Left renal pelvis (tissue), 4 donors: ENCODE measurements at regions not wholly inside any gene's neighbourhood (a gene's known extent, or its start where the extent isn't known, plus 50 kb on each side); places are given as distances from the start of the nearest gene placed in this dataset.
"Not testable (repeated sequence)": the region's sequence is repeated elsewhere in the genome, so short reads cannot be mapped to it uniquely, and the experiment has no call there.

Experiments
- DNase-seq, 4 donors: peaks; one replicate each; pipeline ENCODE4 v3.0.0-alpha.2; 2013; ENCODE audit warnings: low read depth in 4 of 4, low spot score in 3 of 4

- DNase-seq, result peak in 2 of 4 donors; percentile 8 to 25
Observed at GRCh38 chr4:132642016-132642817, 506.9 kb upstream of the PCDH10 start.

- DNase-seq, result no peak
Observed at GRCh38 chr4:132646186-132646585, 502.9 kb upstream of the PCDH10 start.

- no peak for DNase-seq
Observed at GRCh38 chr4:132651196-132651595, 497.9 kb upstream of the PCDH10 start.

GRCh38 chr4:132660181-132660580 is 488.9 kb upstream of the PCDH10 start:
- no peak for DNase-seq

- DNase-seq, result no peak
Observed at GRCh38 chr4:132662456-132662855, 486.6 kb upstream of the PCDH10 start.

- no peak for DNase-seq
Observed at GRCh38 chr4:132669786-132670185, 479.3 kb upstream of the PCDH10 start.

- DNase-seq, result no peak
Observed at GRCh38 chr4:132670557-132670956, 478.5 kb upstream of the PCDH10 start.

- no peak for DNase-seq
Observed at GRCh38 chr4:132683957-132684356, 465.1 kb upstream of the PCDH10 start.

GRCh38 chr4:132691026-132691425 is 458.1 kb upstream of the PCDH10 start:
- DNase-seq, result no peak

GRCh38 chr4:132691668-132692067 is 457.4 kb upstream of the PCDH10 start:
- DNase-seq, result no peak

- DNase-seq, result no peak
Observed at GRCh38 chr4:132694775-132695174, 454.3 kb upstream of the PCDH10 start.

- not testable (repeated sequence) for DNase-seq
Observed at GRCh38 chr4:132697505-132697904, 451.6 kb upstream of the PCDH10 start.

- no peak for DNase-seq
Observed at GRCh38 chr4:132707955-132708354, 441.1 kb upstream of the PCDH10 start.

- no peak for DNase-seq
Observed at GRCh38 chr4:132709056-132709455, 440.0 kb upstream of the PCDH10 start.

- no peak for DNase-seq
Observed at GRCh38 chr4:132710971-132711370, 438.1 kb upstream of the PCDH10 start.

GRCh38 chr4:132737344-132737743 is 411.8 kb upstream of the PCDH10 start:
- no peak for DNase-seq

- no peak for DNase-seq
Observed at GRCh38 chr4:132759199-132759780, 389.8 kb upstream of the PCDH10 start.

- no peak for DNase-seq
Observed at GRCh38 chr4:132763465-132763864, 385.6 kb upstream of the PCDH10 start.

GRCh38 chr4:132767901-132768300 is 381.2 kb upstream of the PCDH10 start:
- no peak for DNase-seq

GRCh38 chr4:132770776-132771175 is 378.3 kb upstream of the PCDH10 start:
- no peak for DNase-seq

- no peak for DNase-seq
Observed at GRCh38 chr4:132792310-132792709, 356.8 kb upstream of the PCDH10 start.

- no peak for DNase-seq
Observed at GRCh38 chr4:132797856-132798255, 351.2 kb upstream of the PCDH10 start.
